Gastrocnemius medialis (tissue), 4 donors: ENCODE measurements at regions not wholly inside any gene's neighbourhood (a gene's known extent, or its start where the extent isn't known, plus 50 kb on each side); places are given as distances from the start of the nearest gene placed in this dataset.

Source experiments
- ATAC-seq, 2 donors: fragments of 150-250 bp; one replicate each; pipeline ENCODE4 v1.9.1; 2016
- DNase-seq, 2 donors: peaks; one replicate each; pipeline ENCODE4 v3.0.0-alpha.2; 2019
- H3K27ac ChIP-seq, 4 donors: fragments of 200-600 bp; sonication (generic); 1 replicate in 1 of 4; 2 replicates in 3 of 4; pipeline ENCODE4 v1.5.1; 2016 to 2018; ENCODE audit warnings: mild to moderate bottlenecking in 2 of 4, moderate library complexity in 1 of 4
- H3K27me3 ChIP-seq, 3 donors: fragments of 200-600 bp; sonication (generic) in 2 of 3; 1 replicate in 1 of 3; 2 replicates in 2 of 3; pipeline versions ENCODE4 v1.5.1 to v1.6.0; 2016 to 2019; ENCODE audit warnings: mild to moderate bottlenecking in 1 of 3, moderate library complexity in 1 of 3
- H3K36me3 ChIP-seq, 2 donors: fragments of 200-600 bp; sonication (generic) in 1 of 2; one replicate each; pipeline ENCODE4 v1.5.1; 2017 to 2018
- H3K4me1 ChIP-seq, 2 donors: fragments of 200-600 bp; sonication (generic) in 1 of 2; one replicate each; pipeline ENCODE4 v1.5.1; 2016 to 2017; ENCODE audit warnings: mild to moderate bottlenecking in 2 of 2
- H3K4me3 ChIP-seq, 4 donors: fragments of 200-600 bp; sonication (generic) in 3 of 4; 1 replicate in 1 of 4; 2 replicates in 3 of 4; pipeline ENCODE4 v1.5.1; 2016 to 2019; ENCODE audit warnings: mild to moderate bottlenecking in 2 of 4
- H3K9me3 ChIP-seq, 3 donors: fragments of 200-600 bp; sonication (generic) in 2 of 3; 1 replicate in 1 of 3; 2 replicates in 2 of 3; pipeline ENCODE4 v1.5.1; 2016 to 2019
- CTCF ChIP-seq, 5 experiments: fragments of 450-650 bp in 3 of 5; fragments of 200-600 bp in 2 of 5; sonication (generic) in 2 of 5; IDR thresholded peaks in 4 of 5; conservative IDR thresholded peaks in 1 of 5; 1 replicate in 4 of 5; 2 replicates in 1 of 5; pipeline ENCODE4 v1.5.1; 2016 to 2019; ENCODE audit warnings: antibody characterized with exemption in 5 of 5, mild to moderate bottlenecking in 3 of 5, moderate library complexity in 3 of 5
- POLR2A ChIP-seq, 2 donors: fragments of 450-650 bp; IDR thresholded peaks; one replicate each; pipeline ENCODE4 v1.6.1; 2017; ENCODE audit warnings: antibody characterized with exemption in 2 of 2, mild to moderate bottlenecking in 2 of 2, moderate library complexity in 2 of 2
- in situ Hi-C, 4 donors: fragments of 200-750 bp; cut with MboI; loops; one replicate each; pipeline versions ENCODE4 v1.15.0 to v1.8.0; 2017; ENCODE audit warnings: low sequenced_read_pairs in 4 of 4
- intact Hi-C: fragments of 100-400 bp; cut with DNase I; formaldehyde crosslinking; loops from one replicate; pipeline ENCODE4 v1.15.1; 2023; ENCODE audit warnings: low total_unique reads

GRCh38 chr4:28479666-28480065 is 1619.0 kb downstream of the STIM2 start:
- no peaks in the 10 kb centered on the region for H3K4me1 ChIP-seq
- in situ Hi-C loops, result no loop called here
- H3K9me3 ChIP-seq, result no peaks in the 10 kb centered on the region
- H3K4me3 ChIP-seq, result no peak overlapping the region
- no peak for ATAC-seq
- no peak for DNase-seq
- no peak overlapping the region for H3K27ac ChIP-seq
- intact Hi-C loops, result no loop called here
- no peaks in the 10 kb centered on the region for H3K36me3 ChIP-seq
- no peaks in the 10 kb centered on the region for H3K27me3 ChIP-seq
- no peak for TF ChIP-seq POLR2A (IDR thresholded peaks at IDR 0.05)

- no peaks in the 10 kb centered on the region for H3K36me3 ChIP-seq
- DNase-seq (no peak), ATAC-seq (no peak)
- no peaks in the 10 kb centered on the region for H3K4me1 ChIP-seq
- no peaks in the 10 kb centered on the region for H3K27me3 ChIP-seq
- no peak for TF ChIP-seq CTCF (IDR thresholded peaks at IDR 0.05 in 4 of 5, conservative IDR thresholded peaks at IDR 0.05 in 1 of 5)
- TF ChIP-seq POLR2A (IDR thresholded peaks at IDR 0.05), result no peak
- H3K27ac ChIP-seq, result no peak overlapping the region
- in situ Hi-C loops, result no loop called here
- no peaks in the 10 kb centered on the region for H3K9me3 ChIP-seq
- H3K4me3 ChIP-seq, result no peak overlapping the region
- intact Hi-C loops, result no loop called here
These were observed 1620.9 kb downstream of the STIM2 start for GRCh38 chr4:28481565-28481964.

- in situ Hi-C loops, result no loop called here
- ATAC-seq (no peak), DNase-seq (no peak)
- no peak overlapping the region for H3K27ac ChIP-seq
- H3K27me3 ChIP-seq, result no peaks in the 10 kb centered on the region
- H3K9me3 ChIP-seq, result no peaks in the 10 kb centered on the region
- intact Hi-C loops, result no loop called here
- no peak for TF ChIP-seq POLR2A (IDR thresholded peaks at IDR 0.05)
- TF ChIP-seq CTCF (IDR thresholded peaks at IDR 0.05 in 4 of 5, conservative IDR thresholded peaks at IDR 0.05 in 1 of 5), result no peak
- H3K36me3 ChIP-seq, result no peaks in the 10 kb centered on the region
- H3K4me1 ChIP-seq, result no peaks in the 10 kb centered on the region
- no peak overlapping the region for H3K4me3 ChIP-seq
These were observed 1622.1 kb downstream of the STIM2 start for GRCh38 chr4:28482580-28483270.

GRCh38 chr4:28488021-28488420 is 1627.4 kb downstream of the STIM2 start:
- no peak for TF ChIP-seq CTCF (IDR thresholded peaks at IDR 0.05 in 4 of 5, conservative IDR thresholded peaks at IDR 0.05 in 1 of 5)
- no peak for TF ChIP-seq POLR2A (IDR thresholded peaks at IDR 0.05)
- Histone ChIP-seq H3K36me3 (no peaks in the 10 kb centered on the region), H3K4me3 (no peak overlapping the region), H3K27ac (no peak overlapping the region), H3K27me3 (no peaks in the 10 kb centered on the region), H3K4me1 (no peaks in the 10 kb centered on the region), H3K9me3 (no peaks in the 10 kb centered on the region)
- DNase-seq, result no peak
- no peak for ATAC-seq
- intact Hi-C loops, result no loop called here
- in situ Hi-C loops, result no loop called here

- Histone ChIP-seq H3K27me3 (no peaks in the 10 kb centered on the region), H3K4me3 (no peak overlapping the region), H3K36me3 (no peaks in the 10 kb centered on the region), H3K9me3 (no peaks in the 10 kb centered on the region), H3K4me1 (no peaks in the 10 kb centered on the region), H3K27ac (no peak overlapping the region)
- TF ChIP-seq POLR2A (IDR thresholded peaks at IDR 0.05) (no peak), CTCF (IDR thresholded peaks at IDR 0.05 in 4 of 5, conservative IDR thresholded peaks at IDR 0.05 in 1 of 5) (no peak)
- DNase-seq (no peak), ATAC-seq (no peak)
- intact Hi-C loops, result no loop called here
- in situ Hi-C loops, result no loop called here
These were observed 1630.0 kb downstream of the STIM2 start for GRCh38 chr4:28490669-28491068.
